ENCODE measurements at regions not wholly inside any gene's neighbourhood (a gene's known extent, or its start where the extent isn't known, plus 50 kb on each side); places are given as distances from the start of the nearest gene placed in this dataset.

GRCh38 chr4:114304046-114304445 is 294.6 kb upstream of the UGT8 start:
- no peak for DNase-seq (ENCODE audit: low spot score)
- in situ Hi-C loops (cut with MboI; ENCODE audit: low sequenced_read_pairs, unreplicated experiment) = no loop called here
- TF ChIP-seq, protein P1, sequence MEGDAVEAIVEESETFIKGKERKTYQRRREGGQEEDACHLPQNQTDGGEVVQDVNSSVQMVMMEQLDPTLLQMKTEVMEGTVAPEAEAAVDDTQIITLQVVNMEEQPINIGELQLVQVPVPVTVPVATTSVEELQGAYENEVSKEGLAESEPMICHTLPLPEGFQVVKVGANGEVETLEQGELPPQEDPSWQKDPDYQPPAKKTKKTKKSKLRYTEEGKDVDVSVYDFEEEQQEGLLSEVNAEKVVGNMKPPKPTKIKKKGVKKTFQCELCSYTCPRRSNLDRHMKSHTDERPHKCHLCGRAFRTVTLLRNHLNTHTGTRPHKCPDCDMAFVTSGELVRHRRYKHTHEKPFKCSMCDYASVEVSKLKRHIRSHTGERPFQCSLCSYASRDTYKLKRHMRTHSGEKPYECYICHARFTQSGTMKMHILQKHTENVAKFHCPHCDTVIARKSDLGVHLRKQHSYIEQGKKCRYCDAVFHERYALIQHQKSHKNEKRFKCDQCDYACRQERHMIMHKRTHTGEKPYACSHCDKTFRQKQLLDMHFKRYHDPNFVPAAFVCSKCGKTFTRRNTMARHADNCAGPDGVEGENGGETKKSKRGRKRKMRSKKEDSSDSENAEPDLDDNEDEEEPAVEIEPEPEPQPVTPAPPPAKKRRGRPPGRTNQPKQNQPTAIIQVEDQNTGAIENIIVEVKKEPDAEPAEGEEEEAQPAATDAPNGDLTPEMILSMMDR (IDR thresholded peaks at IDR 0.05; ENCODE audit: borderline replicate concordance, control extremely low read depth, extremely low read depth, insufficient read depth, missing control alignments) = no peak

- in situ Hi-C loops (cut with MboI; ENCODE audit: low sequenced_read_pairs, unreplicated experiment) = no loop called here
- no peak for DNase-seq (ENCODE audit: low spot score)
- TF ChIP-seq, protein P1 (IDR thresholded peaks at IDR 0.05; ENCODE audit: borderline replicate concordance, control extremely low read depth, extremely low read depth, insufficient read depth, missing control alignments) = no peak
Measured at GRCh38 chr4:114304567-114304966, 294.0 kb upstream of the UGT8 start.

GRCh38 chr4:114306946-114307345 is 291.7 kb upstream of the UGT8 start:
- TF ChIP-seq, protein P1 (IDR thresholded peaks at IDR 0.05; ENCODE audit: borderline replicate concordance, control extremely low read depth, extremely low read depth, insufficient read depth, missing control alignments) = no peak
- in situ Hi-C loops (cut with MboI; ENCODE audit: low sequenced_read_pairs, unreplicated experiment) = no loop called here
- no peak for DNase-seq (ENCODE audit: low spot score)

- in situ Hi-C loops (cut with MboI; ENCODE audit: low sequenced_read_pairs, unreplicated experiment) = no loop called here
- TF ChIP-seq, protein P1 (IDR thresholded peaks at IDR 0.05; ENCODE audit: borderline replicate concordance, control extremely low read depth, extremely low read depth, insufficient read depth, missing control alignments) = no peak
Measured at GRCh38 chr4:114310296-114310925, 288.2 kb upstream of the UGT8 start.

DNA sequence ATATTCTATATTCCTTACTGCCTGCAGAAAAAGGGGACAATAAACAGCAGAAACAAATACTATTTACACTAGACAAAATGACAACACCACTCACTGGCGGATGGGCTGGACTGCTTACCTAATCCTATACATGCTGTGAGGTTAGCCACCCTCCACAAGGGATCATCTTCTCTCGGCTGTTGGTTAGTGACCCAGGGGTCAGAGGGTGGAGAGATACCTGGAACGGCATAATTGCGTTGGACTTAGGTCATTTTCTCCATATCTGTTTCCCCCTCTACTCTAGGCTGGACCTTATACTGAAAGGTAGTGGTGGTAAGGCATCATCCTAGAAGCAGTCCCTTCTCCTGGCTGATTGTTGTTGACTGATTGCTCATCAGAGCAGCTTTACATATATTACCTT is 286.8 kb upstream of the UGT8 start:
- no peak for DNase-seq (ENCODE audit: low spot score)
- in situ Hi-C loops (cut with MboI; ENCODE audit: low sequenced_read_pairs, unreplicated experiment) = no loop called here
- TF ChIP-seq, protein P1 (IDR thresholded peaks at IDR 0.05; ENCODE audit: borderline replicate concordance, control extremely low read depth, extremely low read depth, insufficient read depth, missing control alignments) = no peak

More at GRCh38 chr4:114310296-114310925, 288.2 kb upstream of the UGT8 start:
- no peak for DNase-seq (ENCODE audit: low spot score)

DNA sequence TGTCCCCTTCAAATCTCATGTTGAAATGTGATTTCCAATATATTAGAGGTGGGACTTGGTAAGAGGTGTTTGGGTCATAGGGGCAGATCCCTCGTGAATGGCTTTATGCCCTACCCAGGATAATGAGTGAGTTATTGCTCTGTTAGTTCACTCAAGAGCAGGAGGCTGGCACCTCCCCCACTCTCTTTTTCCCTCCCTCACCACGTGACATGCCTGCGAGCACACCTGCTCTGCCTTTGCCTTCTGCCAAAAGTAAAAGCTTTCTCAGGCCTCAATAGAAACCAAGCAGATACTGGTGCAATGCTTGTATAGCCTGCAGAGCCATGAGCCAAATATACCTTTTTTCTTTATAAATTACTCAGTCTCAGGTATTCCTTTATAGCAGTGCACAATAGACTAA is 286.3 kb upstream of the UGT8 start:
- DNase-seq (ENCODE audit: low spot score) = no peak
- in situ Hi-C loops (cut with MboI; ENCODE audit: low sequenced_read_pairs, unreplicated experiment) = no loop called here
- TF ChIP-seq, protein P1 (IDR thresholded peaks at IDR 0.05; ENCODE audit: borderline replicate concordance, control extremely low read depth, extremely low read depth, insufficient read depth, missing control alignments) = no peak

Measured in GM13976 (cell line).